ENCODE measurements at regions not wholly inside any gene's neighbourhood (a gene's known extent, or its start where the extent isn't known, plus 50 kb on each side); places are given as distances from the start of the nearest gene placed in this dataset.

DNA sequence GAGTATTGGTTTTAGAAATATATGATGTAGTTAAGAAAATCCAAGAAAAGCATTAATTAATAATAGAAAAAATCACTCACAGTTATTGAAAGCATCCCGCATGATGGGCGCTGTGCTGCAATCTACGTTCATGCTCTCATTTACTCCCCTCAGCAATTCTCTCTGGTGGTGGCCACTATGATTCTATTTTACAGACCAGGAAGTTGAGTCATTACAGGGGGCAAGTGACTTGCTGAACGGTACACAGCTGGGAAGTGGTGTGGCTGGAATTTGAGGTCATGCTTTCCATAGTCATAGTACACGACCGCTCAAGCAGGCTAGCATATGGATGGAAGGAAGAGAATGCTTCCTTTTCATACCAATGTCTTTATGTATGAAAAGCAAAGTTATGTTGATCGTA lies 117.4 kb downstream of the TES start:
- peaks cover 0 to 3% of the 10 kb centered on the region in 2 donors for H3K9me3 ChIP-seq (ENCODE audit: control insufficient read depth in 2 of 2, low read length in 2 of 2)
- no peaks in the 10 kb centered on the region for H3K4me1 ChIP-seq (ENCODE audit: control insufficient read depth, insufficient read depth, low read length)
- H3K4me3 ChIP-seq (ENCODE audit: low read length in 2 of 2): no peak overlapping the region
- no peaks in the 10 kb centered on the region for H3K36me3 ChIP-seq (ENCODE audit: control insufficient read depth in 2 of 2, insufficient read depth in 2 of 2, low read length in 2 of 2)
- H3K27me3 ChIP-seq (ENCODE audit: control insufficient read depth in 1 of 2, insufficient read depth in 2 of 2, low read length in 2 of 2): no peaks in the 10 kb centered on the region
- H3K9ac ChIP-seq (ENCODE audit: low read length in 2 of 2): no peak overlapping the region
- H3K27ac ChIP-seq (ENCODE audit: low read length): no peak overlapping the region

DNA sequence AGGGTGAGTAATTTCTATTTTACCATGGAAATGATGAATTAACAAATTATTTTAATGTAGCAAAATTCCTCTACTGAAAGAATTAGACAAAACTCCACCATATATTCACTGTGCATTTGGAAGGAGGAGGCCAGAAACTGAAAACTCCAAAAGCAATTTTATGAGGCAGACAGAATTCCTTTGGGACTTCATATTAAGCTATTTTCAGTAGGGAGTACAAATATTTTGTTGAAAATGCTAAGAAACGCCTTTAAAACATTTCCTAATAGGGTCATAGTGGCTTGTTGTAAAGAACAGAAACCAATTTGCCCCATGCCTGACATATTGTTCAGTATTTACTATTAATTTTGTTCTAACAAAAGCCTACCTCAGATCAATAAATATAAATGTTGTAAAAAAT lies 117.8 kb downstream of the TES start:
- Histone ChIP-seq H3K4me1 (ENCODE audit: control insufficient read depth, insufficient read depth, low read length) (no peaks in the 10 kb centered on the region), H3K9me3 (ENCODE audit: control insufficient read depth in 2 of 2, low read length in 2 of 2) (peaks cover 0 to 3% of the 10 kb centered on the region in 2 donors), H3K36me3 (ENCODE audit: control insufficient read depth in 2 of 2, insufficient read depth in 2 of 2, low read length in 2 of 2) (no peaks in the 10 kb centered on the region), H3K27me3 (ENCODE audit: control insufficient read depth in 1 of 2, insufficient read depth in 2 of 2, low read length in 2 of 2) (no peaks in the 10 kb centered on the region), H3K4me3 (ENCODE audit: low read length in 2 of 2) (no peak overlapping the region), H3K27ac (ENCODE audit: low read length) (no peak overlapping the region), H3K9ac (ENCODE audit: low read length in 2 of 2) (no peak overlapping the region)

DNA sequence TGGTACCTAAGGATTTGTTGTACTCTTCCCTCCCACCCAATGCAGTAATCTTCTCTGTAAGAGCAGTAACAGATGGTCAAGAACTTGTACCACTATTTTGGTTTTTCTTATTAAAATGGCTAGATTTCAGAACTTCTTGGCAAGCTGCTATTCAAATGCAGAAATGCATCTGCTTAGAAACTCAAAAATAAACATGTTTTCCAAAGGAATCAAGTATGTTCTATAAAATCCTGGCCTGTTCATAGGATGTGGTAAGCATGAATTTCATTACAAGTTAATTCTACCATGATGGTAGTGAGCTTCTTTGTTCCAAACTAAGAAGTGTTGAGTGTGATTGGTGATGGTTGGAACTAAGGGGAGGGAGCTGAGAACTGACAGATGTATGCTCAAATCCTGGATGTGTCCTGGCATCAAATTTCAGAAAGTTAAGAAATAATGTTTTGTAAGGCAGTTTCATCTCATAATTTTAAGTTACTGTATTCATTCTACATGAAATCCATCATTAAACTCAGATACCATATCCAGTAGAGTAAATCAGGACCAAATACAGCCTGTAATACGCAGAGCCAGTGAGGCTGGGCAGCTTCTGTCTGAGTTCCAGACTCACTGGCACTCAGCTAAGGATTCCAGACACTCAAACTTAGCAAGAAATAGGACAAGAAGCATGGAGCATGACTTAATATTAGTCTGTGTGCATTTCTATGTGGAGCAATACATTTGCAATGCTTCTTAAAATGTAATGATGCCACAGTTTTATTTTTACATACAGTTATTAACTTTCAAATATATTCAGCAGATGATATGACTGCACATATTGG lies 119.6 kb downstream of the TES start:
- no peaks in the 10 kb centered on the region for H3K27me3 ChIP-seq (ENCODE audit: control insufficient read depth in 1 of 2, insufficient read depth in 2 of 2, low read length in 2 of 2)
- H3K9me3 ChIP-seq (ENCODE audit: control insufficient read depth in 2 of 2, low read length in 2 of 2): peaks cover 0 to 3% of the 10 kb centered on the region in 2 donors
- no peaks in the 10 kb centered on the region for H3K36me3 ChIP-seq (ENCODE audit: control insufficient read depth in 2 of 2, insufficient read depth in 2 of 2, low read length in 2 of 2)
- H3K4me3 ChIP-seq (ENCODE audit: low read length in 2 of 2): no peak overlapping the region
- H3K27ac ChIP-seq (ENCODE audit: low read length): peak overlapping the region; percentile 0
- H3K9ac ChIP-seq (ENCODE audit: low read length in 2 of 2): no peak overlapping the region
- no peaks in the 10 kb centered on the region for H3K4me1 ChIP-seq (ENCODE audit: control insufficient read depth, insufficient read depth, low read length)

DNA sequence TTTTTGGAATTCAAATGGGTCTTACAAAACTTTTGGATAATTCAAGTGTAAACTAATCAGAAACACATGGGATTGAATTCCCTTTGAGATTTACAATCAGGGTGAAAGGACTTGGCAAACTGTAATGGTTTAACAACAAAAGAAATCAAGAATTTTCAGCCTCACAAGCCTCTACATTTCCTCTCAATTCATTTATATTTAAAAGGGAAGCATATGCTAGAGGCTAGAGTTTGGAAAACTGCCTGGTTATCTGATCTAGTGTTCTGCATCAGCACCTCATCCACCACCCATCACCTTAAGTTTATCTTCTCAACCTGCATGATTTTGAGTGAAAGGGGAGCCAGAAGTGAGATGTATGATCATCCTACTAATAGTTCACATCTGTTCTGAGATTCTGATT lies 120.7 kb downstream of the TES start:
- peaks cover 0 to 3% of the 10 kb centered on the region in 2 donors for H3K9me3 ChIP-seq (ENCODE audit: control insufficient read depth in 2 of 2, low read length in 2 of 2)
- no peak overlapping the region for H3K4me3 ChIP-seq (ENCODE audit: low read length in 2 of 2)
- H3K9ac ChIP-seq (ENCODE audit: low read length in 2 of 2): no peak overlapping the region
- H3K27ac ChIP-seq (ENCODE audit: low read length): no peak overlapping the region
- H3K27me3 ChIP-seq (ENCODE audit: control insufficient read depth in 1 of 2, insufficient read depth in 2 of 2, low read length in 2 of 2): no peaks in the 10 kb centered on the region
- H3K4me1 ChIP-seq (ENCODE audit: control insufficient read depth, insufficient read depth, low read length): no peaks in the 10 kb centered on the region
- no peaks in the 10 kb centered on the region for H3K36me3 ChIP-seq (ENCODE audit: control insufficient read depth in 2 of 2, insufficient read depth in 2 of 2, low read length in 2 of 2)

DNA sequence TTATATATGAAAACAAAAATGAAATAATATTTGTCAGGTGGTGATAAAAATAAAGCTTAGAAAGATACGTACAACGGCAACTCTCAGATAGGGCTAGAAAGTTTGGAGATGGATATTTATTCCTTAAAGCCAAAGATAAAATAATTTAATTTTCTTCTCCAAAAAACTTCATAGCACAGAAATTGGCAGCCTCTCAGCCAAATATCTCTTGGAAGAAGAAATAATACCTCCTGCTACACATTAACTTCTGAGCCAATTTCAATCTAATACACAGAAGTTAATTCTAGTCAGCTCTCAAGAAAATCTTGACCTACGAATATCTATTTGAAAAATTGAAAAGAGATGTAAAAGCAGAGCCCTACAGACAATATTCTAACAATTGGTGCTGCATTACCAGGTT lies 122.4 kb downstream of the TES start:
- Histone ChIP-seq H3K27ac (ENCODE audit: low read length) (no peak overlapping the region), H3K4me1 (ENCODE audit: control insufficient read depth, insufficient read depth, low read length) (no peaks in the 10 kb centered on the region)

DNA sequence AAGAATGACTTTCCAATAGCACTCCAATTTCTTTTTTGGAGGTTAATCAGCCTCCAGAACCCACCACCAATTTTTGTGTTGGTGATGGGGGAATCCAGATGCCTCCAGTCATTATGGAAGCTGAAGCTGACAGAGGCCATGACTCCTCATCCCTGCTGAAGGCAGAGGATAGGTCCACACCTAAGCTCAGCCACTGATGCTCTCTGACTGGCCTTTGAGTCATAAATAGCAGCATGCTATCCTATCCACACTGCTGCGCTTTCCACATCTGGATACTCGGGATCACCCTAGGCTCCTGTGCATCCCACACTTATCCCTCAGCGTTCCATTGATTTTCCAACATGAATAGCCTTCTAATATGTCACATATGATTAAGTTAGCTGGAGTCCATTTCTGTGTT lies 124.2 kb downstream of the TES start:
- Histone ChIP-seq H3K9ac (ENCODE audit: low read length in 2 of 2) (no peak overlapping the region), H3K4me3 (ENCODE audit: low read length in 2 of 2) (no peak overlapping the region), H3K36me3 (ENCODE audit: control insufficient read depth in 2 of 2, insufficient read depth in 2 of 2, low read length in 2 of 2) (no peaks in the 10 kb centered on the region), H3K27me3 (ENCODE audit: control insufficient read depth in 1 of 2, insufficient read depth in 2 of 2, low read length in 2 of 2) (no peaks in the 10 kb centered on the region), H3K9me3 (ENCODE audit: control insufficient read depth in 2 of 2, low read length in 2 of 2) (peaks cover 0 to 3% of the 10 kb centered on the region in 2 donors), H3K4me1 (ENCODE audit: control insufficient read depth, insufficient read depth, low read length) (no peaks in the 10 kb centered on the region), H3K27ac (ENCODE audit: low read length) (no peak overlapping the region)

More for the DNA sequence above, 122.4 kb downstream of the TES start:
- H3K4me3 ChIP-seq (ENCODE audit: low read length in 2 of 2): no peak overlapping the region
- H3K9ac ChIP-seq (ENCODE audit: low read length in 2 of 2): no peak overlapping the region
- H3K9me3 ChIP-seq (ENCODE audit: control insufficient read depth in 2 of 2, low read length in 2 of 2): peaks cover 0 to 3% of the 10 kb centered on the region in 2 donors
- H3K27me3 ChIP-seq (ENCODE audit: control insufficient read depth in 1 of 2, insufficient read depth in 2 of 2, low read length in 2 of 2): no peaks in the 10 kb centered on the region
- no peaks in the 10 kb centered on the region for H3K36me3 ChIP-seq (ENCODE audit: control insufficient read depth in 2 of 2, insufficient read depth in 2 of 2, low read length in 2 of 2)

DNA sequence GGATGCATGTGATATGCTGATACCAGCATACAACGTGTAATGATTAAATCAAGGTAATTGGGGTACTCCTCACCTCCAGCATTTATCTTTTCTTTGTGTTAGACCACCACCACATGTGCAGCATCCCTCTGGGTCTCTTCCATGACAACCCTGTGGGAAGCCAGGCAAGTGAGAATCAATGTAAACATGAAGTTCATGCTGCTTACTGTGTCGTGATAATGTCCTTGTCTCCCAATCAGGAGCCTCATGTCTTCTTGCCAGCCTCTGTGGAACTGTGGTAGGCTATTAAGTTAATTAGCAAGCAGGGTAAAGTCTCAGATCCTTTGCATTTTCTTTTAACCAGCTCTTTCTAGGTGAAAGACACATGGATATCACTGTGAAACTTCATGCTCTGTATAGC lies 126.7 kb downstream of the TES start:
- no peak overlapping the region for H3K9ac ChIP-seq (ENCODE audit: low read length in 2 of 2)
- H3K27me3 ChIP-seq (ENCODE audit: control insufficient read depth in 1 of 2, insufficient read depth in 2 of 2, low read length in 2 of 2): no peaks in the 10 kb centered on the region
- no peaks in the 10 kb centered on the region for H3K36me3 ChIP-seq (ENCODE audit: control insufficient read depth in 2 of 2, insufficient read depth in 2 of 2, low read length in 2 of 2)
- H3K27ac ChIP-seq (ENCODE audit: low read length): no peak overlapping the region
- no peaks in the 10 kb centered on the region for H3K4me1 ChIP-seq (ENCODE audit: control insufficient read depth, insufficient read depth, low read length)
- no peak overlapping the region for H3K4me3 ChIP-seq (ENCODE audit: low read length in 2 of 2)
- H3K9me3 ChIP-seq (ENCODE audit: control insufficient read depth in 2 of 2, low read length in 2 of 2): peaks cover 0 to 1% of the 10 kb centered on the region in 2 donors

DNA sequence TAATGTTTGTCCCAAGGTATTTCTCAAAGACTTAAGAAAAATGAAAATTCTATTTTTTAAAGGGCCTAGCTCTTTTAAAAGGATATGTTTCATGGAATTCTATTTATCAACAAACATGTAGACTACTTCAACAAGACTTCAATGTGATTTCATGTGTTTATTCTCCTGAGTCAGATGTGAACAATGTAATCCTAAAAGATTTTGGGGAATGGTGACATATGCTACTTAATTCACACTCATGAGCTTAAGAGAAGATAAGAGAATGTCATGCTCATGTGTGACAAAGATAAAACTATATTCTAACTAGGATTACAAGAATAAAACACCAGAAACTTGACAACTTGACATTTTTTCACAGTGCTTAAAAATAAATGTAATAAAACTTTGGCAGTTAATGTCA lies 127.5 kb downstream of the TES start:
- no peak overlapping the region for H3K4me3 ChIP-seq (ENCODE audit: low read length in 2 of 2)
- no peaks in the 10 kb centered on the region for H3K27me3 ChIP-seq (ENCODE audit: control insufficient read depth in 1 of 2, insufficient read depth in 2 of 2, low read length in 2 of 2)
- no peak overlapping the region for H3K9ac ChIP-seq (ENCODE audit: low read length in 2 of 2)
- H3K4me1 ChIP-seq (ENCODE audit: control insufficient read depth, insufficient read depth, low read length): no peaks in the 10 kb centered on the region
- no peak overlapping the region for H3K27ac ChIP-seq (ENCODE audit: low read length)
- H3K9me3 ChIP-seq (ENCODE audit: control insufficient read depth in 2 of 2, low read length in 2 of 2): no peaks in the 10 kb centered on the region
- H3K36me3 ChIP-seq (ENCODE audit: control insufficient read depth in 2 of 2, insufficient read depth in 2 of 2, low read length in 2 of 2): no peaks in the 10 kb centered on the region

DNA sequence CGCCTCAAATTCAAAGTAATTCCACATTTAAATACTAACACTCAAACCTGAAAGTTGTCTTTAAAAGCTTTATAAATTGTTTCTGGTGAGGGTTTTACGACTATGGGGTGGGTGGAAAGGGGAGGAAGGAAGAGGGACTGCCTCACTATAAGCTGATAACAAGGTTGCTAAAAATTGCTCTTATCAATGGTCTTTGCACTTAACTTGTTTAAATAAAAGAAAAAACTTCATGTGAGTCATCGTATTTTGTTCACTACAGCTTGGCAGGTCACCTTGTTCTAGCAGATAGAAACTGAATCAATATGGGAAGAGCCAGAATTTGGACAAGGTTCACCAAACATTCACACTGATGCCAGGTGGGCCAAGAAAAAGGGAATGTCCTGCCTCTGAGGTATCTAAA lies 129.2 kb downstream of the TES start:
- no peaks in the 10 kb centered on the region for H3K9me3 ChIP-seq (ENCODE audit: control insufficient read depth in 2 of 2, low read length in 2 of 2)
- no peaks in the 10 kb centered on the region for H3K27me3 ChIP-seq (ENCODE audit: control insufficient read depth in 1 of 2, insufficient read depth in 2 of 2, low read length in 2 of 2)
- no peak overlapping the region for H3K4me3 ChIP-seq (ENCODE audit: low read length in 2 of 2)
- H3K9ac ChIP-seq (ENCODE audit: low read length in 2 of 2): no peak overlapping the region
- H3K4me1 ChIP-seq (ENCODE audit: control insufficient read depth, insufficient read depth, low read length): no peaks in the 10 kb centered on the region
- H3K27ac ChIP-seq (ENCODE audit: low read length): no peak overlapping the region
- H3K36me3 ChIP-seq (ENCODE audit: control insufficient read depth in 2 of 2, insufficient read depth in 2 of 2, low read length in 2 of 2): no peaks in the 10 kb centered on the region

DNA sequence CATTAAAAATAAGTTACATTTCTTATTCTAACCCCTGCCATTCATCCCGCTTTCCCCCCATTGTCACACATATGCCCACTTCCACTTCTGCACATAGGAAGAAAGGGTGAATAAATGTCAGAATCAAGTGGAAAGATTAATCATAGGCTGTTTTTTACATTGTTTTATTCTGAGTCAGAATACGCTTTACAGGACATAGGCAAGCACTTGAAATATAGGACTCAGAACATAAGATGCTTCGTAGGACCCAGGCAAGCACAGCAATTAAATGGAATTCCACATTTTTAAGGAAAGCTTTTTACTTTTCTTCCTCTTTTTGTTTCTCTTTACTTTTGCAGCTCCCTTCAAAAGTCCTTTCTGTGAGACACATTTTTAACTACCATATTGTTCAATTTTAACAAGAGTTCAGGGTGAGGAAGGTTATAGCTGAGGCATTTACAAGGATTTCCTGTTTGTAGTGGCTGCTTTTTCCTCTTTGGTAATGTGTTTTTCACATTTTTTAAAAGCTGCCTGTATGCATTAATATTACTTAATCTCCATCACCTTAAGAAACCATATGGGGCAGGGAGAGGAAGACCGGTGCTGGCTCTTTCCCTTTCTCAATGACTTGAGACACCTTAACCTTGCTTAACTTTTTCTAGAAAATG lies 130.0 kb downstream of the TES start:
- Histone ChIP-seq H3K9me3 (ENCODE audit: control insufficient read depth in 2 of 2, low read length in 2 of 2) (no peaks in the 10 kb centered on the region), H3K27me3 (ENCODE audit: control insufficient read depth in 1 of 2, insufficient read depth in 2 of 2, low read length in 2 of 2) (no peaks in the 10 kb centered on the region), H3K36me3 (ENCODE audit: control insufficient read depth in 2 of 2, insufficient read depth in 2 of 2, low read length in 2 of 2) (no peaks in the 10 kb centered on the region), H3K9ac (ENCODE audit: low read length in 2 of 2) (no peak overlapping the region), H3K27ac (ENCODE audit: low read length) (no peak overlapping the region), H3K4me3 (ENCODE audit: low read length in 2 of 2) (no peak overlapping the region), H3K4me1 (ENCODE audit: control insufficient read depth, insufficient read depth, low read length) (no peaks in the 10 kb centered on the region)

Data from stomach smooth muscle (tissue), 2 donors.